ENCODE measurements at regions not wholly inside any gene's neighbourhood (a gene's known extent, or its start where the extent isn't known, plus 50 kb on each side); places are given as distances from the start of the nearest gene placed in this dataset.

- TF ChIP-seq CTCF (IDR thresholded peaks at IDR 0.05; ENCODE audit: low read length) (no peak), EZH2 (IDR thresholded peaks at IDR 0.05; ENCODE audit: borderline replicate concordance, low read length) (no peak)
Measured at GRCh38 chr2:82137441-82137840, 1832.9 kb upstream of the LRRTM1 start.
